ENCODE measurements at regions not wholly inside any gene's neighbourhood (a gene's known extent, or its start where the extent isn't known, plus 50 kb on each side); places are given as distances from the start of the nearest gene placed in this dataset.

GRCh38 chr13:74973935-74974879 lies 507.8 kb downstream of the TBC1D4 start:
- WGBS, 2 donors (ENCODE audit: low coverage in 1 of 2): 50 to 72% methylated on average over 3 to 5 of the region's 5 CpGs
- no peak overlapping the region for H3K4me3 ChIP-seq
- H3K27me3 ChIP-seq: no peaks in the 10 kb centered on the region
- ATAC-seq: no peak
- H3K36me3 ChIP-seq: no peaks in the 10 kb centered on the region
- no peaks in the 10 kb centered on the region for H3K9me3 ChIP-seq
- H3K4me1 ChIP-seq: no peaks in the 10 kb centered on the region
- TF ChIP-seq CTCF (IDR thresholded peaks at IDR 0.05): no peak
- no peak for TF ChIP-seq EP300 (IDR thresholded peaks at IDR 0.05)
- TF ChIP-seq POLR2A (IDR thresholded peaks at IDR 0.05): no peak
- no peak for TF ChIP-seq POLR2AphosphoS5 (IDR thresholded peaks at IDR 0.05)
- no peak overlapping the region for H3K27ac ChIP-seq

DNA sequence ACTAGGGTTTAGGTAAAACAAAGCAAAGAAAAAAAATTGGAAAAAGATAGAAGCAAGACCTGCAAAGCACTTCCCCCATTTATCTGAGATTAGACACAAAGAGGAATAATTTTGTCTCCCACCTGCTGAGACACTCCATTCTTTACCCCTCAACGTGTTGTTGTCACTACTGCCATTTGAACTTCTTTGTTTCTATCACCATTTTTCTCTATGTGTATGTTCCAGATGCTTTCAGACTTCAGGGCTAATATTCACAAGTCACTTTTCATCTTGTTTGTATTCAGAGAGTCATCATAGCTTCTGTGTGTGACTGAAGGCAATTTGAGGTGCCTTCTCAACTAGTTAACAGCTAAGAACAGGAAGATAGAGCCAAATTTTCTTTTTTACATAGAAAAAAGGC lies 512.5 kb downstream of the TBC1D4 start:
- Histone ChIP-seq H3K36me3 (no peaks in the 10 kb centered on the region), H3K9me3 (no peaks in the 10 kb centered on the region), H3K4me1 (no peaks in the 10 kb centered on the region), H3K4me3 (no peak overlapping the region), H3K27ac (no peak overlapping the region), H3K27me3 (no peaks in the 10 kb centered on the region)
- 65 to 71% methylated on average over 1 of the region's 1 CpG for WGBS, 2 donors (ENCODE audit: low coverage in 1 of 2)
- TF ChIP-seq CTCF (IDR thresholded peaks at IDR 0.05) (no peak), POLR2A (IDR thresholded peaks at IDR 0.05) (no peak), POLR2AphosphoS5 (IDR thresholded peaks at IDR 0.05) (no peak), EP300 (IDR thresholded peaks at IDR 0.05) (no peak)
- no peak for ATAC-seq

GRCh38 chr13:74966814-74967424 lies 515.0 kb downstream of the TBC1D4 start:
- Histone ChIP-seq H3K36me3 (no peaks in the 10 kb centered on the region), H3K4me3 (no peak overlapping the region), H3K9me3 (peaks cover 0 to under 1% (median 0%) of the 10 kb centered on the region in 3 donors), H3K4me1 (no peaks in the 10 kb centered on the region), H3K27ac (no peak overlapping the region), H3K27me3 (no peaks in the 10 kb centered on the region)
- TF ChIP-seq POLR2A (IDR thresholded peaks at IDR 0.05) (no peak), POLR2AphosphoS5 (IDR thresholded peaks at IDR 0.05) (no peak)
- 29 to 37% methylated on average over 5 of the region's 5 CpGs for WGBS, 2 donors (ENCODE audit: low coverage in 1 of 2)
- ATAC-seq: no peak

- 47 to 50% methylated on average over 4 of the region's 4 CpGs for WGBS, 2 donors (ENCODE audit: low coverage in 1 of 2)
- H3K4me1 ChIP-seq: no peaks in the 10 kb centered on the region
- peaks cover 0 to 7% (median 0%) of the 10 kb centered on the region in 3 donors for H3K9me3 ChIP-seq
- no peaks in the 10 kb centered on the region for H3K36me3 ChIP-seq
- no peak overlapping the region for H3K4me3 ChIP-seq
- no peaks in the 10 kb centered on the region for H3K27me3 ChIP-seq
- ATAC-seq: no peak
- TF ChIP-seq POLR2AphosphoS5 (IDR thresholded peaks at IDR 0.05): no peak
- H3K27ac ChIP-seq: no peak overlapping the region
Observed at GRCh38 chr13:74966275-74966674, 515.7 kb downstream of the TBC1D4 start.

- Histone ChIP-seq H3K9me3 (peaks cover 0 to 24% (median 0%) of the 10 kb centered on the region in 3 donors), H3K36me3 (no peaks in the 10 kb centered on the region), H3K4me3 (no peak overlapping the region), H3K4me1 (no peaks in the 10 kb centered on the region), H3K27me3 (no peaks in the 10 kb centered on the region), H3K27ac (no peak overlapping the region)
- WGBS, 2 donors (ENCODE audit: low coverage in 1 of 2): 87 to 100% methylated on average over 1 to 2 of the region's 2 CpGs
- ATAC-seq: no peak
- TF ChIP-seq EP300 (IDR thresholded peaks at IDR 0.05) (no peak), CTCF (IDR thresholded peaks at IDR 0.05) (no peak), POLR2A (IDR thresholded peaks at IDR 0.05) (no peak)
Observed at GRCh38 chr13:74945637-74946036, 536.3 kb downstream of the TBC1D4 start.

Measured in gastroesophageal sphincter (tissue), 4 donors.